ENCODE measurements at regions not wholly inside any gene's neighbourhood (a gene's known extent, or its start where the extent isn't known, plus 50 kb on each side); places are given as distances from the start of the nearest gene placed in this dataset.

GRCh38 chr4:124591637-124592036, 120.9 kb downstream of the ANKRD50 start:
- TF ChIP-seq CTCF (IDR thresholded peaks at IDR 0.05; ENCODE audit: poor library complexity, severe bottlenecking) (no peak), EZH2 (IDR thresholded peaks at IDR 0.05; ENCODE audit: borderline replicate concordance, insufficient read depth, low read length, poor library complexity, severe bottlenecking) (no peak), POLR2AphosphoS5 (IDR thresholded peaks at IDR 0.05) (no peak), MXI1 (conservative IDR thresholded peaks at IDR 0.05; ENCODE audit: poor library complexity, severe bottlenecking) (no peak)

Measured in neural cell (in vitro differentiated cells).